ENCODE measurements at regions not wholly inside any gene's neighbourhood (a gene's known extent, or its start where the extent isn't known, plus 50 kb on each side); places are given as distances from the start of the nearest gene placed in this dataset.

DNA sequence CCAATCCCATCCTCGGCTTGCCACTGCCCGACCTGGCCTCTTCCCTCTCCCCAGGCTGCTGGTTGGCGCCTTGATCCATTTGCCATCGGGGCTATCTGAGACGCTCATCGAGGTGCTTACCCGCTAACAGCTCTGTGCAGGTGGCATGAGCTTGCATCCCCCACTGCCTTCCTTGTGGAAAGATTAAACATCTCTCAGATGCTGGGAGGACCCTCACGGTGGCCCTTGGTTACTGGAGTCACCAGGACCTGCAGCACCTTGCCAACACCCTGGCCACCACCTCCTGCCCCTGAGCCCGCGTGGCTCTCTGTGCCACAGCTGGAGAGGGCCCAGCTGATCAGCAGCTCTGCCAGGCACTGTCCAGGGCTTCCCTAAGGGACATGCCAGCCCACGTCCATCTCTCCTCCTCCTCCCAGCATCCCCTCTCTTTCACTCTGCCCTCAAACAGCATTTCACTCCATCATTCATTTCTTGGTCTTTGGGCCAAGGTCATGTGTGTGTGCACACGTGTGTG, 249.6 kb downstream of the RBFOX3 start:
- WGBS, 2 donors: 51 to 54% methylated on average over 12 of the region's 12 CpGs
- no peak overlapping the region for H3K27ac ChIP-seq
- ATAC-seq (no peak), DNase-seq (no peak)
- no peak for TF ChIP-seq POLR2A (IDR thresholded peaks at IDR 0.05)
- TF ChIP-seq, protein P1, sequence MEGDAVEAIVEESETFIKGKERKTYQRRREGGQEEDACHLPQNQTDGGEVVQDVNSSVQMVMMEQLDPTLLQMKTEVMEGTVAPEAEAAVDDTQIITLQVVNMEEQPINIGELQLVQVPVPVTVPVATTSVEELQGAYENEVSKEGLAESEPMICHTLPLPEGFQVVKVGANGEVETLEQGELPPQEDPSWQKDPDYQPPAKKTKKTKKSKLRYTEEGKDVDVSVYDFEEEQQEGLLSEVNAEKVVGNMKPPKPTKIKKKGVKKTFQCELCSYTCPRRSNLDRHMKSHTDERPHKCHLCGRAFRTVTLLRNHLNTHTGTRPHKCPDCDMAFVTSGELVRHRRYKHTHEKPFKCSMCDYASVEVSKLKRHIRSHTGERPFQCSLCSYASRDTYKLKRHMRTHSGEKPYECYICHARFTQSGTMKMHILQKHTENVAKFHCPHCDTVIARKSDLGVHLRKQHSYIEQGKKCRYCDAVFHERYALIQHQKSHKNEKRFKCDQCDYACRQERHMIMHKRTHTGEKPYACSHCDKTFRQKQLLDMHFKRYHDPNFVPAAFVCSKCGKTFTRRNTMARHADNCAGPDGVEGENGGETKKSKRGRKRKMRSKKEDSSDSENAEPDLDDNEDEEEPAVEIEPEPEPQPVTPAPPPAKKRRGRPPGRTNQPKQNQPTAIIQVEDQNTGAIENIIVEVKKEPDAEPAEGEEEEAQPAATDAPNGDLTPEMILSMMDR (IDR thresholded peaks at IDR 0.05): no peak
- H3K36me3 ChIP-seq (replicated peaks in 1 of 2; ENCODE audit: insufficient read depth in 1 of 2, low read depth in 2 of 2): no peaks in the 10 kb centered on the region
- no peaks in the 10 kb centered on the region for H3K4me1 ChIP-seq
- intact Hi-C loops (cut with DNase I): no loop called here
- no peaks in the 10 kb centered on the region for H3K9me3 ChIP-seq
- no peak overlapping the region for H3K4me3 ChIP-seq
- H3K27me3 ChIP-seq: peaks cover 0 to 8% of the 10 kb centered on the region in 2 donors

DNA sequence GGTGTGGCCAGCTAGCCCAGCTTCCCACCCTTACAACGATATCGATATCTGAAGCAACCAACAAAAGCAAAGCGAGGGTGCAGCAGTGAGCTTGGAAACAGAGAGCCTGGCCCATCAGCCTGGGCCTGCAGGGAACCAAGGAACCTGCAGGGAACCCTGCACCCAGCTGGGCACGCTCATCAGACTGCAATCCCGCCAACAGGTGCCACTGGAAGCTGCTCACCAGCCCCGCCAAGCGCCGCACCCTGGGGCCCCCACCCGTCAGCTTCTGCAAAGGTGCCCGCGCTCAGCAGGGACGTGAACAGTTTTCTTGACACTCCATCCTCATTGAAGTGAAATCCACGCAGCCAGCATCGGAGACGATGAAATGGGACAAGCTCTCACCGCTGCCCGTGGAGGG, 250.7 kb downstream of the RBFOX3 start:
- Histone ChIP-seq H3K4me1 (no peaks in the 10 kb centered on the region), H3K9me3 (no peaks in the 10 kb centered on the region), H3K36me3 (replicated peaks in 1 of 2; ENCODE audit: insufficient read depth in 1 of 2, low read depth in 2 of 2) (no peaks in the 10 kb centered on the region), H3K27ac (no peak overlapping the region), H3K4me3 (no peak overlapping the region), H3K27me3 (peaks cover 0 to 14% of the 10 kb centered on the region in 2 donors)
- intact Hi-C loops (cut with DNase I): no loop called here
- DNase-seq: no peak
- no peak for ATAC-seq
- WGBS, 2 donors: 76% methylated on average over 7 to 17 of the region's 17 CpGs
- TF ChIP-seq, protein P1 (IDR thresholded peaks at IDR 0.05): no peak
- TF ChIP-seq POLR2A (IDR thresholded peaks at IDR 0.05): no peak

DNA sequence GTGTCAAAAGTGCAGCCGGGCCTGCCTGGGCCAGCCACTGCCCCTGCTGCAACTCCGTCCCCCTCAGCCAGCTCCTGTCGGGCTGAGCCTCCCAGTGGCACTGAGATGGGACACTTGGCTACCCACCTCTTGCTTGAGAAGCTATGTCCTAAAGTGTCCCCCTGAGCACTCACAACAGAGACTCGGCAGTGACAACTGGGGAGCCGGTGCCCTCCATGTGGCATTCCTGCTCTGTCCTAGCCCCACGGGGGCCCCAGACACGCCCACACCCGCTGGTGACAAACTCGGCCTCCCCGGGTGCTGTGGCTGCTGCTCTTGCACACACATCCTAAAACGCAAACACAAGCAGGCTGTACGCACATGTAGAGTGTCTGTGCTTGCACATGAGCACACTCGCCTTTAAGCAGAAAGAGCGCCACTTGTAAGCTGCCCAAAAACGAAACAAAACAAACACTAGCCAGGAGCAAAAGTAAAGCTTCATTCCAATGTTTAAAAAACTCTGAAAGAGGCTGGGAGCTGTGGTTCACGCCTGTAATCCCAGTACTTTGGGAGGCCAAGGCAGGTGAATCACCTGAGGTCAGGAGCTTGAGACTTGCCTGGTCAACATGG, 253.9 kb downstream of the RBFOX3 start:
- no peak for TF ChIP-seq POLR2A (IDR thresholded peaks at IDR 0.05)
- TF ChIP-seq, protein P1 (IDR thresholded peaks at IDR 0.05): no peak
- ATAC-seq: no peak

DNA sequence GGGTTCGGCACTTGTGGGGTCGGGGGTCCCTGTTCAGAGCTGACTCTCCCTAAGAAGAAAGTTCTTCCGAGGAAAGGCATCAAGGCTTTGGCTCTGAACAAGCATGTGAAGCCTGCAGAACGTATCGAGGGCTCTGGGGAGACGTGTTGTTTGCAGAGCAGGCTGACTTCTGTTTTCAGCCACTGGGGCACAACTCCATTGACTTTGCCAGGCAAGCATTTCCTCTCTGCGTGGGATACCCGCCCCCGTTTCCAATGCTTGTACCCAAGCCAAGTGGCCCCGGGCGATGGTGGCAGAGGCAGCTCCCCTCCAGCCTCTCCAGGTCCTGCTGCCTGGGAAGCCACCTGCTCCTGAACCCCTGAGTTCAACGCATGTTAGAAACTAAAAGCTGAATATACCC, 255.7 kb downstream of the RBFOX3 start:
- WGBS, 2 donors: 41 to 48% methylated on average over 12 of the region's 12 CpGs
- no peak for ATAC-seq
- peaks cover 0 to 32% of the 10 kb centered on the region in 2 donors for H3K27me3 ChIP-seq

More for the DNA sequence above, 253.9 kb downstream of the RBFOX3 start:
- DNase-seq: no peak
- no peaks in the 10 kb centered on the region for H3K36me3 ChIP-seq (replicated peaks in 1 of 2; ENCODE audit: insufficient read depth in 1 of 2, low read depth in 2 of 2)
- H3K27ac ChIP-seq: no peak overlapping the region
- no peak overlapping the region for H3K4me3 ChIP-seq
- 58 to 67% methylated on average over 12 to 16 of the region's 16 CpGs for WGBS, 2 donors
- no peaks in the 10 kb centered on the region for H3K9me3 ChIP-seq
- intact Hi-C loops (cut with DNase I): no loop called here
- peaks cover 0 to 32% of the 10 kb centered on the region in 2 donors for H3K27me3 ChIP-seq
- H3K4me1 ChIP-seq: no peaks in the 10 kb centered on the region

More for the DNA sequence above, 255.7 kb downstream of the RBFOX3 start:
- Histone ChIP-seq H3K27ac (no peak overlapping the region), H3K36me3 (replicated peaks in 1 of 2; ENCODE audit: insufficient read depth in 1 of 2, low read depth in 2 of 2) (no peaks in the 10 kb centered on the region), H3K4me3 (no peak overlapping the region), H3K4me1 (no peaks in the 10 kb centered on the region), H3K9me3 (no peaks in the 10 kb centered on the region)
- intact Hi-C loops (cut with DNase I): no loop called here
- no peak for DNase-seq
- TF ChIP-seq, protein P1 (IDR thresholded peaks at IDR 0.05): no peak
- TF ChIP-seq POLR2A (IDR thresholded peaks at IDR 0.05): no peak

Measured in body of pancreas (tissue), 4 donors.